ENCODE measurements at regions not wholly inside any gene's neighbourhood (a gene's known extent, or its start where the extent isn't known, plus 50 kb on each side); places are given as distances from the start of the nearest gene placed in this dataset.
"Not testable (repeated sequence)": the region's sequence is repeated elsewhere in the genome, so short reads cannot be mapped to it uniquely, and the experiment has no call there.

DNA sequence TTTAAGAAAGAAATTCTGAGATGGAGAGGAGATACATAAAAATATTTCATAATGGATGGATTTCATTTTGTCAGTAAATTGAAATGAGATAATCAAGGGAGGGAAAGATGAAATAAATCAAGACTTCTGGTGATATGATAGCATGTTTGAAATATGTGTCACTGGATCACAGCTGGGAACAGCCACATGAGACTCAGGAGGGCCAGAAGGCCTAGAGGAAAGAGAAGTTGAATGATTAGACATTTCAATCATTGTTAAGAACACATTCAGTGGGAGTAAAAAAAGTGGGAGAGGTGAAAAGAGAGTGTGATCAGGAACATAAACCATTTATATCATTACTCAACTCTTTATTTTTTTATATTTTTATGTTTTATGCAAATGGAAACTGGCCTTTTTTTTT lies 933.4 kb downstream of the KCNJ2 start:
- FAIRE-seq (no peak), DNase-seq (ENCODE audit: insufficient read length, low spot score) (no peak)

- FAIRE-seq (no peak), DNase-seq (ENCODE audit: insufficient read length, low spot score) (no peak)
Observed at GRCh38 chr17:71104225-71104624, 934.9 kb downstream of the KCNJ2 start.

- DNase-seq (ENCODE audit: insufficient read length, low spot score); FAIRE-seq: not testable (repeated sequence)
Observed at GRCh38 chr17:71106056-71106455, 936.7 kb downstream of the KCNJ2 start.

GRCh38 chr17:71107136-71107535 lies 937.8 kb downstream of the KCNJ2 start:
- DNase-seq (ENCODE audit: insufficient read length, low spot score) (no peak), FAIRE-seq (no peak)

- DNase-seq (ENCODE audit: insufficient read length, low spot score) (no peak), FAIRE-seq (no peak)
Observed at GRCh38 chr17:71109697-71110096, 940.4 kb downstream of the KCNJ2 start.

GRCh38 chr17:71110326-71110725 lies 941.0 kb downstream of the KCNJ2 start:
- FAIRE-seq = no peak
- no peak for DNase-seq (ENCODE audit: insufficient read length, low spot score)

DNA sequence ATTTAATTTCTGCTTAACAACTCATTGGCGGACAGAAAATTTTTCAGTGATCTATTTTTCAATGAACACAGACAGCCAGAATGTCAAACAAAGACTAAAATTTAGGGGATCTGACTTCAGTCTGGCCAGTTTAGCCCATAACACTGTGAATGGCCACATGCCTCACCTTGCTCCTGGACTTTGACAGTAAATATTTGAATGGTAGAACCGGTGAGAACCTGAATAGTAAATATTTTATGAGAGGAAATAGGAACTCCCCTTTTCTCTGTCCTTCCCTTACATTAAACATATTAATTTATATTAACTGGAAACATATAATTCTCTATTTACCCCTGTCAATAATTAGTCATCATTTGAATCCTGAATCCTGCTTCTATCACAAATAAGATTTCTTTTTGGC lies 942.1 kb downstream of the KCNJ2 start:
- no peak for DNase-seq (ENCODE audit: insufficient read length, low spot score)
- FAIRE-seq = no peak

DNA sequence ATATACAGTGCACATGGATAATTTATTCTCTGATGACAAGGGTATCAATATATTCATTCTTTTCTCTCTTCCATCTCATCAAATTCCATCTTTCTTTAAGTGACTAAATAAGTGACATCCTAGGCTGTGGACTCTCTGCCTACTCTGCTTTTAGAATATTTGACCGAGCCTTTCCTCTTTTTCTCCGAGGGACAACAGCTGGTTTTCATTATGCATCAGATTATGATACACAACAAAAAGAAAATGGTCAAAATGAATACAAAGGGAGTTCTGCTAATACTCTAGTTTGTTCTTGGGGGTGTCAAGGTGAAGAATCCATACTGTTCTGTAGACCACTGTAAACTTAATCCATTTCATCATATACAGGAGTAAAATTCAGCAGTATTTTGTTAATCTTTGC lies 942.6 kb downstream of the KCNJ2 start:
- DNase-seq (ENCODE audit: insufficient read length, low spot score) (no peak), FAIRE-seq (no peak)

DNA sequence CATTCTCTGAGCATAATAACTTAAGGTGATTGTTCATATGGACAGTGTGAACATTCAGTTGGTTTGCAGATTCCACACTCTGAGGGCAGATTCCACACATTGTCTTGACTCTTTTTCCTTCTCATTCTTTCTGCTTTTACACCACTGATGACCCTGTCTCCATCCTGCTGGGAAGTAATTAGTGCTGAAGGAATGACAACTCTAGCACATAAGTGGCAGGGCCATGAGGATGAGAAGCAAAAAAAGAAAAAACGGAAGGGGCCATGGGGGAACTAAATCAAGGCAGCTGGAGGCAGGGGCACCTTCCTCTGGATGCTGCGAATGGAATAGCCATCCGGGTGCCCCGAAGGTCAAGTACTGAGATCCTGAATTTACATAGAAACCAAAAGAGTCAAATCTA lies 944.0 kb downstream of the KCNJ2 start:
- no peak for FAIRE-seq
- DNase-seq (ENCODE audit: insufficient read length, low spot score) = no peak

- DNase-seq (ENCODE audit: insufficient read length, low spot score) (no peak), FAIRE-seq (no peak)
Observed at GRCh38 chr17:71114911-71115668, 945.8 kb downstream of the KCNJ2 start.

DNA sequence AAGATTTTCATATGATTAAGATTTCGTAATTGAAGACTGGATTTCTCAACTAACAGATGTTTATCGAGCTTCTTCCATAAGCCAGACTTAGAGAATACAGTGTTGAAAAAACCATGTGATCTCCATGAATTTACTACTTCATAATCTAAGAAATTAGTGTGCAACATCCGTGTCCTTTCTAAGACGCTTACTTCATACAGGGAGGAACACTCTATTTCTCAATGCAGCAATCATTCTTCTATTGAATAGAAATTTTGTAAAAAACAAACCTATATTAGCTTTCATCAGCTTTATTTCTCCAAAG lies 946.3 kb downstream of the KCNJ2 start:
- DNase-seq (ENCODE audit: insufficient read length, low spot score) (no peak), FAIRE-seq (no peak)

- FAIRE-seq = no peak
- DNase-seq (ENCODE audit: insufficient read length, low spot score) = no peak
Observed at GRCh38 chr17:71117466-71117865, 948.1 kb downstream of the KCNJ2 start.

- DNase-seq (ENCODE audit: insufficient read length, low spot score) (peak; percentile 12), FAIRE-seq (no peak)
Observed at GRCh38 chr17:71118039-71118438, 948.7 kb downstream of the KCNJ2 start.

DNA sequence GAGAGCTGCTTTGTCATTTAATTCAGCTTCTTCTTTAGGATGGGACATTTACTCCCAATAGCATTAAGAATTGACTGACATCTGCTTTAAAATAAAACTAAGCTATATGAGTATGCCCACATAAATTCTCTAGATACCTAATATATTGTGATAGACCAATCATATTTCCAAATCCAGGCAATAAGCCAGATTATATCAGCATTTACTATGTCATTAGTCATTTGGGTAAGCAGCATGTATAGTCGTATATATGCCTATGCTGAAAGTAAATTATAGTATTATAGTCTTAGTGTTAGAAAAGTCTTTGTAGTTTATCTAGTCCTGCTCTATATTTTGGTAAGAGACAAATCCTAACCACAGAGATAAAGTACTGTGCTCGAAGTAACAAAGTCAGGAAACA lies 958.1 kb downstream of the KCNJ2 start:
- DNase-seq (ENCODE audit: insufficient read length, low spot score) (no peak), FAIRE-seq (no peak)

DNA sequence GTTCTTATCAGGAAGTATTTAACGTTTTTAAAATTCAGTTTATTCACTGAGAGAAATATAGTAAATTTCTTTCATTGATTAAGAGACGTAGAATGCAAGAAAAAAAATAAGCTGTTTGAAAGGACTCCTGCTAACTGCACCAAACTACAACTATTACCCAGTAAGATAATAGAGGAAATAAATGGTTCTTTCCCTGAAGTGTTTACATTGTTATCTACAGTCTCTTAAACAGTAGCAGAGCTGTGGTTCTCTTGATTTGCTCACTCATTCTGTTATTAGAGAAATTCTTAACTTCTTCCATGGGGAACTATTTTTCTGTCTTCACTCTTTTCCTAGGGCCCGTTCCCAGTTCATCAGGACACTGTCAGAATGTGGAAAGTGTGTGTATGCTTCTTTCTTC lies 973.0 kb downstream of the KCNJ2 start:
- DNase-seq (ENCODE audit: insufficient read length, low spot score) = no peak
- FAIRE-seq = no peak

GRCh38 chr17:71145486-71145885 lies 975.3 kb upstream of the SOX9 start:
- no peak for FAIRE-seq
- DNase-seq (ENCODE audit: insufficient read length, low spot score) = no peak

DNA sequence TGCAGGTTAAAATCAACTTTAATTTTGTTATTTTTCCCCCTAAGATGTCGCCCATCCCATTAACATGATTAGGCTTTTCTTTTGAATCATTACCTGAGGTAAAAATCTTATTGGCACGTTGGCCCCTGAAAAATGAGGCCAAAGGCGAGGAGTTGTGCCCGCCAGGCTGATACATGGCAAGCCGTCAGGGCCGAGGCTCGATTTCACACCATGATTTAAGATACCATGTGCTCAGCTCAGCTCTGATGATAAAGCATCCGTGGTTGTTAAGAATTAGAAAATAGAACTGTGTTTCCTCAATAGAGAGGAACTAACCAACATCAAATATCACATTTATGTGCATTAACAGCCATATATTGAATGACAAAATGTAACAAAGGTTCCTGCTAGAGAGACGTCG lies 972.9 kb upstream of the SOX9 start:
- DNase-seq (ENCODE audit: insufficient read length, low spot score) = no peak
- FAIRE-seq = no peak

GRCh38 chr17:71149607-71150006 lies 971.2 kb upstream of the SOX9 start:
- no peak for FAIRE-seq
- no peak for DNase-seq (ENCODE audit: insufficient read length, low spot score)

- DNase-seq (ENCODE audit: insufficient read length, low spot score) = no peak
- FAIRE-seq = no peak
Observed at GRCh38 chr17:71157297-71157696, 963.5 kb upstream of the SOX9 start.

GRCh38 chr17:71158437-71158836 lies 962.4 kb upstream of the SOX9 start:
- DNase-seq (ENCODE audit: insufficient read length, low spot score) = no peak
- FAIRE-seq = no peak

- DNase-seq (ENCODE audit: insufficient read length, low spot score) (no peak), FAIRE-seq (peak; percentile 4)
Observed at GRCh38 chr17:71163121-71163812, 957.6 kb upstream of the SOX9 start.

DNA sequence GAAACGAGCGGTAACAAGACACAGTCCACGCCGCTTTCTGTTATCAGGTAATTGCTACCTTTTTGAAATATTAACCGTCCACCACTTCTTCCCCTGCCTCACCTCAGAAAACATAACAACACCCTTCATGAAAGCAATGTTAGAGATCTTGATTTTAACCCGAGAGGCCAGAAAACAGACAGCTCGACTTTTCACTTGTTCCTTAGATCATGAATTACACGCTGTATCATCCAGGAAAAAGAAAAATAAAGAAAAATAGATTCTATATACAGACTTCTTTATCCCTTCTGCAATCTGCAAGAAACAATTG lies 957.1 kb upstream of the SOX9 start:
- DNase-seq (ENCODE audit: insufficient read length, low spot score) (no peak), FAIRE-seq (no peak)

DNA sequence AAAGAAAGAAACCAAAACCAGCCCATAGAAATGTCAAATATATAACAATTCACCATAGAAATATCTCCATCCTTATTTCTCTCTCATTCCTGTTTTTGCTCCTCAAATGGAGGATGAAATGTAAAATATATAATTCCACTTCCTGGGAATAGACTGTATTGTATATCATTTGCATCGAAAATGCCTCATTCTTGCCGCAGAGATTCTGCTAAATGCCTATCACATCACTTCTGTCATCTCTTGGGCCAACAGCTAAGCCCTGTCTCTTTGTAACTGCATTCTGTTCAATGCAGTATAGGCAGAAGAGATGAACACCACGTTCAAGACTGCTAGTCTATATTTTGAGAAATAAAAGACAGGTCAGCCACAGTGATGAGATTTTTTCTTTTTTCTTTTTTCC lies 956.3 kb upstream of the SOX9 start:
- DNase-seq (ENCODE audit: insufficient read length, low spot score) = no peak

More for the DNA sequence above, 956.3 kb upstream of the SOX9 start:
- FAIRE-seq = no peak
